ENCODE measurements at regions not wholly inside any gene's neighbourhood (a gene's known extent, or its start where the extent isn't known, plus 50 kb on each side); places are given as distances from the start of the nearest gene placed in this dataset.
"Not testable (repeated sequence)": the region's sequence is repeated elsewhere in the genome, so short reads cannot be mapped to it uniquely, and the experiment has no call there.

DNA sequence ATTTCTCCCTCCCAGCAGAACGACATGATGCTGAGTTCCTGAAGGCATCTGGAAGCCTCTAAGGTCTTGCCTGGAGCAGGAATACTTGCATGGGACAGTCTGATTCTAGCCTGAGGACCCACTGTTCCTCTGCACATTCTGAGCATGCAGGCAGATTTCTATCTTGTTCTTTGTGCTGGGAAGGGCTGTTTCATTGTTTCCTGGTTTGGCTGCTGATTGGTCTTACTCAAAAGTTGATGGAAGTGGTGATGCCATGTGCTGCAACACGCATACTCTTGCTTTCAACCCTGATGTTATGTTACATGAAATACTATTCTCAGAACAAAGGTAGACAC is 307.0 kb downstream of the GATA3 start:
- Histone ChIP-seq H3K9me3 (ENCODE audit: low read depth, low read length) (no peaks in the 10 kb centered on the region), H3K4me3 (ENCODE audit: low read length) (no peak overlapping the region), H3K4me1 (ENCODE audit: insufficient read depth, low read length) (peaks cover 25% of the 10 kb centered on the region), H3K27me3 (ENCODE audit: insufficient read depth, low read length) (no peaks in the 10 kb centered on the region)

DNA sequence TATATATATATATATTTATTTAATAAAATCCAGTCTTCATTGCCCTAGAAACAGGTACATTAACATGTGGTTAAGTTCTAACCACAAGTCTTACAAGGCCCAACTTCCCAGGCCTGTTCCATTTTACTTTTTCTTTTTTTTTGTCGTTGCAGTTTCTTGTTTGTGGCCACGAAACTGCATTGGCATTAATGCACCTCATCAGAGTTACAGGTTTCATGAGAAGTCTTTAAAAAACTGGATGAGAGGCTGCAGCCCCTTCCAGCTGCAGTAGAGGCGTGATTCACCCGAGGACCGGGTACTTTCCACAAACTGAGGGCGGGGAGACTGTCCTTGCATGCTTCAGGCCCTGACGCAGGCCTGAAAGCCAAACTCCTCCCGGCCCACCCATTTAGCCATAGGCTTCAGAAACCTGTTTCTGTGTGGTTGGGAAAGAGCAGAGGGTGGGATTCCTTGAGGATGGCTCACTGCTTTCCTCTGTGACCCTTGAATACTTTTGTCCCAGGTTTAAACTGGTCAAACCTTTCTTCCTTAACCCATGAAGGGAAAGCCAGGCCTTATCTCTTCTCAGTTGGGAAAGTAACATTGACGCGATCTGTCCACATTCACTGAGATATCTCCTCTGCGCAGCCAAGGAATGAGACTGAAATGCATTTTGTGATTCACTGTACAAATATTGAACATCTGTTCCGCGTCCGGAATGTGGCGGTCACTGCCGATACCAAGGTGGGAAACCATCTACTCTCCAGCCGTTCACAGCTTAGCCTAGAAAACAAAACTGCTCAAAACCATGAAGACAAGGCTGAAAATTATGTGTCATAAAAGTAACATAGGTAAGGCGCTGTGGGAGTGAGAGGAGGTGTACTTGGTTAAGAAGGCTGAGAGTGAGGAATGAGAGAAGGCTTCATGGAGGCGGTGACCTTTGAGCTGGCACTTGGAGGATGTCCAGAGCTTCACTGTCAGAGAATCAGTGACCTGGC is 311.7 kb downstream of the GATA3 start:
- Histone ChIP-seq H3K4me1 (ENCODE audit: insufficient read depth, low read length) (peaks cover 18% of the 10 kb centered on the region), H3K9me3 (ENCODE audit: low read depth, low read length) (no peaks in the 10 kb centered on the region), H3K27me3 (ENCODE audit: insufficient read depth, low read length) (no peaks in the 10 kb centered on the region), H3K4me3 (ENCODE audit: low read length) (no peak overlapping the region)

DNA sequence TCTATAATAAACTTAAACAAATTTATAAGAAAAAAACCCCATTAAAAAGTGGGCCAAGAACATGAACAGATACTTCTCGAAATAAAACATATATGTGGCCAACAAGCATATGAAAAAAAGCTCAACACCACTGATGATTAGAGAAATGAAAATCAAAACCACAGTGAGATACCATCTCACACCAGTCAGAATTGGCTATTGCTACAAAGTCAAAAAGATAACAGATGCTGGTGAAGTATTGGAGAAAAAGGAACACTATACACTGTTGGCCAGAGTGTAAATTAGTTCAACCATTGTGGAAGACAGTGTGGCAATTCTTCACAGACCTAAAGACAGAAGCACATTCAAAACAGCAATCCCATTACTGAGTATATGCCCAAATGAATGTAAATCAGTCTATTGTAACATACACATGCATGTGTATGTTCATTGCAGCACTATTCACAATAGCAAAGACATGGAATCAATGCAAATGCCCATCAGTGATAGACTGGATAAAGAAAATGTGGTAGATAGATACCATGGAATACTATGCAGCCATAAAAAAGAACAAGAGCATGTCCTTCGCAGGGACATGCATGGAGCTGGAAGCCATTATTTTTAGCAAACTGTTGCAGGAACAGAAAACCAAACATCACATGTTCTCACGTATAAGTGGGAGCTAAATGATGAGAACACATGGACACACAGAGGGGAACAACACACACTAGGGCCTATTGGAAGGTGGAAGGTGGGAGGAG is 313.4 kb downstream of the GATA3 start:
- H3K4me1 ChIP-seq (ENCODE audit: insufficient read depth, low read length): peaks cover 16% of the 10 kb centered on the region
- not testable (repeated sequence) for H3K9me3 ChIP-seq (ENCODE audit: low read depth, low read length); H3K4me3 ChIP-seq (ENCODE audit: low read length); H3K27me3 ChIP-seq (ENCODE audit: insufficient read depth, low read length)

DNA sequence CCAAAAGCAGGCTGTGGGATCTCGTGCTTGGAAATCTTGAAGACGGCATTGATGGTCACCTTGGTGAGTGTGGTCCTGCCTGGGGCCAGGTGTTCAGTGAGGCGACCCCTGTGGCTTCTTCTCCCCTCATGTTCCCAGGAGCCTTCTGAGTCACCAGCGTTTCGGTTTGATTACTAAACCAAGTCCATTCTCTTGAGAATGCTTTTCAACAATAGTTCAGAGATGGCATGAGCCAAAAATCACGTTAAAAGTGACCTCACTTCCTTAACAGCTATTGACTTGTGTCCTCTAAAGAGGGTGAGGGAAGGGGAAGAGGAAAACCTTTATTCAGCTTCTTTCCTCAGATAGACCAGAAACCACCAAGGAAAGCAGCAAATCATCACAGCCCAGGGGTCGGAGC is 315.2 kb downstream of the GATA3 start:
- Histone ChIP-seq H3K9me3 (ENCODE audit: low read depth, low read length) (no peaks in the 10 kb centered on the region), H3K4me3 (ENCODE audit: low read length) (no peak overlapping the region), H3K4me1 (ENCODE audit: insufficient read depth, low read length) (peaks cover 6% of the 10 kb centered on the region), H3K27me3 (ENCODE audit: insufficient read depth, low read length) (no peaks in the 10 kb centered on the region)

DNA sequence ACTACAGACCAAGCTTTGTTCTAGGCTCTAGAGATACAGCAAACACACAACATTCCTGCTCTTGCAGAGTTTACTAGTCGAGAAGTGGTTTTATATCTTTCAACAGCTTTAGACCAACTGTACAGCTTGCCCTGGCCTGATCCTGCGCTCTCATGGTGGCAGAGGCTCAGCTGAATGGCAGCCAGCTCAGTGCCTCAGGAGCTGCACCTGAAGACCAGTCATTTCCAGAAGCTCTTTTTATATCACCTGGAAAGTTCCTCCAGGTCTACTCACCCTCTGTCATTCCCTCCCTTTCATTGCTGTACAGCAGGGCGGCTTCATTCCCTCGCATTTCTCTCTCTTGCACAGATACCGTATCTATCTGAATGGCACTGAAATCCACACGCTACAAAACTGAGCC is 319.8 kb downstream of the GATA3 start:
- no peaks in the 10 kb centered on the region for H3K4me1 ChIP-seq (ENCODE audit: insufficient read depth, low read length)
- no peaks in the 10 kb centered on the region for H3K27me3 ChIP-seq (ENCODE audit: insufficient read depth, low read length)
- no peak overlapping the region for H3K4me3 ChIP-seq (ENCODE audit: low read length)
- H3K9me3 ChIP-seq (ENCODE audit: low read depth, low read length): no peaks in the 10 kb centered on the region

DNA sequence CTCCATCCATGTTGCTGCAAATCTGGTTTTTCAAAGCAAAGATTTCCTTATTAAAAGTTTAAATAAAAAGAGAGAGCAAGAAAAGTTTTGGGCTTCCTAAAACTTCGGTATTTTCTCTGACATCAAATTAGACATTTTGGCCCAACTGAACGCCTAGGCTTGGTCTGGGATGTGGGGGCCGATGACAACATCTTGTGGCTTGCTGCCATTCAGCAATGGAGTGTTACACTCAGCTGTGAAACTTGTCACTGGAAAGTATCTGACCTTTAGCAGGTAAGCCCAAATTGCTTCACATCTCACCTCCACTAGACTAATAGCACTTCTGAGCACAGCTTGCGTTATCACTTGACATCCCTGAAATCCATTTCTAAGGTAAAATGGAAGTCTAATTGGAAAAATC is 320.6 kb downstream of the GATA3 start:
- Histone ChIP-seq H3K4me1 (ENCODE audit: insufficient read depth, low read length) (no peaks in the 10 kb centered on the region), H3K9me3 (ENCODE audit: low read depth, low read length) (no peaks in the 10 kb centered on the region), H3K27me3 (ENCODE audit: insufficient read depth, low read length) (no peaks in the 10 kb centered on the region), H3K4me3 (ENCODE audit: low read length) (no peak overlapping the region)

DNA sequence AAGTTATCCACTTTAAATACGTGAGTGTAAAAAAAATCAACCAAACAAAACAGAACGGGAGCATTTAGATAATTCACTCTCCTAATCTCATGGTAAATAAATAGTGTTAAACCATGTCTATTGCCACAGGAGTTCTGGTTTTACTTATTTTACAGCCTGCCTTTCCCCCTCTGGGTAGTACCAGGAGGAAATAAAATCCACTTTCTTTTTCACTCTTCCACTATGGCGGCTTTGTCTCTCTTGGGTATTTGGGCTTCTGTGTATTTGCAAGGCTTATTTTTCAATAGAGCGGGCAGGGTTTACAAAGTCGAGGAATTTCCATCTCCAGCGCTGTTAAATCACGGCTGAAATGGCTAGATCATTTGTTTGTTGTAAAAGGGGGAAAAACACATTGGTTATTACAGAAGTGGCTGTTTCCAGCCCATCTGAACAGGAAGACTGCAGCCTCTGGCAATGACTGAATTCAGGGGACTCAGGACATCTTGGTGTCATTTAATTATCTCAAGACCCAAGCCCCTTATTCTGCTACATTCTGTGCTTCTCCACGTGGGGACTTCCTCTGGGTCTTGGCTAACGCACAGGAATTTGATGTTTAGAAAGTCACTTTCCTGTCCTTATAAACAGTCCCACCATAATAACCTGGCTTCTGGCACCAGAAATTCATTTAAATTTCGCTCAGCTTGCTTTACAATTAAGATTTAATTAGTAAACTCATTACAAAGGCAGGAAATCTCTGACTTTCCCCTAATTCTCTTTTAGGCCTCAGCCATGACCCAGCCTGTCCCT is 323.9 kb downstream of the GATA3 start:
- no peaks in the 10 kb centered on the region for H3K27me3 ChIP-seq (ENCODE audit: insufficient read depth, low read length)
- no peak overlapping the region for H3K4me3 ChIP-seq (ENCODE audit: low read length)
- no peaks in the 10 kb centered on the region for H3K9me3 ChIP-seq (ENCODE audit: low read depth, low read length)
- H3K4me1 ChIP-seq (ENCODE audit: insufficient read depth, low read length): no peaks in the 10 kb centered on the region

DNA sequence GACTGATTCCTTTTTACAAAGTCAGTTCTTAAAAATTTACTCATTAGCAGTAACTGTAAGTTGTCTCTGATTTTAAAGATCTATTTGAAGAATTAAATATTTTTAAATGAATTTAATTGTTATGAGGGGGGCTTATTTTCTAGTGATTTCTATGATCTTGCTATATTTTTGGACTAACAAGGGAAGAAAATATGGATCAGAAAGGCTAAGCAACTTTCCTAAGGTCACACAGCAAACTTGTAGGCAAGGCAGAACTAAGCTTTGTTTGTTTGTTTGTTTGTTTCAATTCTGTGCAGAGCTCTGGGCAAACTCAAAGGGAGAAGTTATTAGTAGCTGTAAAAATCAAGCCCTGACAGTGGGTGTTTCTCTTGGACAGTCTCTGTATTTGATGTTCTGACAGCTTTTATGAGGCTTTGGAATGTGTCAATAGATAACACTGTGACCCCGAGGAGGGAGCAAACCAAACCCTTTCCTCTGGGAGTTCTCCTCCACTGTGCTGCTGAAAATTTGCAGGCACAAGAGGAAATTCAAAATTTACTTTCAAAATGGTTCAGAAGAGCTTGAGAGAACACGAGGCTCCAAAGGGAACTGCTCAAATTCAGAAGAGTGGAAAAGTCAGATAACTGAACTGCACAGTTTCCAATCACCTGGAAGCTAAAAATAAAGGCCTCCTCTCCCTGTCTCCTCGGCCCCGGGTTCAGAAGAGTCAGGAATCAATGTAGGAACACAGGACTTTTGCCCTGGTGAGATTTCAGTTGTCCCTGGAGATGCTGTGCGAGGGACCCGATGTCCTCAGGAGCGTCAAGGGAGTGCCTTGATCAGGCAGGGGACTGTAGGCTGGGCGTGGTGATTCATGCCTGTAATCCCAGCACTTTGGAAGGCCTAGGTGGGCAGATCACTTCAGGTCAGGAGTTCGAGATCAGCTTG is 325.7 kb downstream of the GATA3 start:
- Histone ChIP-seq H3K4me1 (ENCODE audit: insufficient read depth, low read length) (no peaks in the 10 kb centered on the region), H3K9me3 (ENCODE audit: low read depth, low read length) (no peaks in the 10 kb centered on the region), H3K27me3 (ENCODE audit: insufficient read depth, low read length) (no peaks in the 10 kb centered on the region), H3K4me3 (ENCODE audit: low read length) (no peak overlapping the region)

DNA sequence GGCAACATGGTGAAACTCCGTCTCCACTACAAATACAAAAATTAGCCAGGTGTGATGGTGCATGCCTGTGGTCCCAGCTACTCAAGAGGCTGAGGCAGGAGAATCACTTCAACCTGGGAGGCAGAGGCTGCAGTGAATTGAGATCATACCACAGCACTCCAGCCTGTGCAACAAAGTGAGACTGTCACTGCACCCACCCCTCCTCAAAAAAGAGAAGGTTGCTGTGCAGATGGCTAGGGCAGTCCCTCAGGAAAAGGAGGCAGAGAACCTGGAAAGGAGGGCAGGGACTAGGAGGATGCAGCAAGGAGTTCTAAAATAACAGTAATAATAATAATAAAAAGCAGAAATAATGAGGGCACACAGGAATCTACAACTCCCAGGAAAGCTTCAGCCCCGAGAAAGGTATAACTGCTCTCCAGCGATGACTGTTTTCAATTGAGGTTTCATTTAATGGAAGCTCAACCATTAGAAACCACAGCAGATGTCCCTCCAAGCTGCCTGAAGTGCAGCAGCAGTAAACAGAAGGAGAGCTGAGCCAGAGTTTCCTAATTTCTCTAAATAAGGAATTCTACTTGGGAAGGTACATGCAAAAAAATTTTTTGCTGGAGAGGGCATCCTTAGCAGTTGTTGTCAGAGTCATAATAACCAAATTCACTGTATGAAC is 326.5 kb downstream of the GATA3 start:
- Histone ChIP-seq H3K9me3 (ENCODE audit: low read depth, low read length) (no peaks in the 10 kb centered on the region), H3K27me3 (ENCODE audit: insufficient read depth, low read length) (no peaks in the 10 kb centered on the region), H3K4me1 (ENCODE audit: insufficient read depth, low read length) (no peaks in the 10 kb centered on the region), H3K4me3 (ENCODE audit: low read length) (no peak overlapping the region)

DNA sequence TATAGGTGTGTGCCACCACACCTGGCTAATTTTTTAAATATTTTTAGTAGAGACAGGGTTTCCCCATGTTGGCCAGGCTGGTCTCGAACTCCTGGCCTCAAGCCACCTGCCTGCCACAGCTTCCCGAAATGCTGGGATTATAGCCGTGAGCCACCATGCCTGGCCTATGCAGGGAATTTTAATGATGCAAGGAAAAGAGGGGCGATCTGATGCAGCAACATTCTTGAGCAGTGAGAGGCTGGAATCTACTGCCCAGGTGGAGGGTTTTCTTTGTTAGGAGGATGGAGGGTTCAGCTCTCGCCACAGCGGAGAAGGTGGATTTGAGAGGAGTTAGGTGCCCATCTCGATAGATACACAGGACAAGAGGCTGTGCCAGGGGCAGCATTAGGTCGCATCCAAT is 332.3 kb downstream of the GATA3 start:
- H3K4me1 ChIP-seq (ENCODE audit: insufficient read depth, low read length): no peaks in the 10 kb centered on the region
- no peaks in the 10 kb centered on the region for H3K27me3 ChIP-seq (ENCODE audit: insufficient read depth, low read length)
- no peaks in the 10 kb centered on the region for H3K9me3 ChIP-seq (ENCODE audit: low read depth, low read length)
- H3K4me3 ChIP-seq (ENCODE audit: low read length): no peak overlapping the region

DNA sequence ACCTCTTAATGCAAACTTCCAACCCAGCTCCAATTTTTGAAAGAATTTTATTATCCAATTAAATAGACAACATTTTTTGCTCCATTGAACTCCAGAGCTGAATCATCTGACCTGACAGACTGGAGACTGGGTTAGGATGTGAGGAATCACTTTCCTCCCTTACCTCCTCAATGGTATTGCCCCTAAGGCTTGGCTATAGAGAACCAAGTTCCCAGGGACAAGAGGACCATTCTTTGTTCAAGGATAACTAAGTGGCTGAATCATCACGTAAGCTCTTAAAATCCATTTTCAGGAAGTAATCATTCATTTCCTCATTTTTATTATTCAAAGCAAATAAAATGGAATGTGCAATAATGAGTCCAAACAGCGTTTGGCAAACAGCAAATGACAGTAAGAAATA is 335.1 kb downstream of the GATA3 start:
- no peak overlapping the region for H3K4me3 ChIP-seq (ENCODE audit: low read length)
- no peaks in the 10 kb centered on the region for H3K9me3 ChIP-seq (ENCODE audit: low read depth, low read length)
- no peaks in the 10 kb centered on the region for H3K27me3 ChIP-seq (ENCODE audit: insufficient read depth, low read length)
- H3K4me1 ChIP-seq (ENCODE audit: insufficient read depth, low read length): no peaks in the 10 kb centered on the region

DNA sequence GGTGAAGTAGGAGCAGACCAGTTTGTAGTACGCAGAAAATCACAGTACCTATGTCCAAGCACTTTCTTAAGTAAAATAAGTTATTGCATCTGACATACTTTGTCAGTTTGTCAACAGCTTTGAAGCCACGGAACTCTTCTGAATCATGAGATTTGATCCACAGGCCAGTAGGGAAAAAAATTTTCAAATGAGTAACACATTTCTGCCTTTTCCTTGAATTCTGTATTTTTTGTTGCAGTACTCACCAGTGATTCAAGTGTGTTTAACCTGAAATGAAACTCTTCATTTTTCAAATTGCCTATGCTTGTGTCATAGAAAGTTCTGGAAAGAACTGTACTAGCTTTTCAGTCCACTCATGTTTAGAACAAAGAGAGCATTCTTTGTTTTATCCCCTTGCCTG is 337.7 kb downstream of the GATA3 start:
- Histone ChIP-seq H3K9me3 (ENCODE audit: low read depth, low read length) (no peaks in the 10 kb centered on the region), H3K4me1 (ENCODE audit: insufficient read depth, low read length) (no peaks in the 10 kb centered on the region), H3K27me3 (ENCODE audit: insufficient read depth, low read length) (no peaks in the 10 kb centered on the region), H3K4me3 (ENCODE audit: low read length) (no peak overlapping the region)

DNA sequence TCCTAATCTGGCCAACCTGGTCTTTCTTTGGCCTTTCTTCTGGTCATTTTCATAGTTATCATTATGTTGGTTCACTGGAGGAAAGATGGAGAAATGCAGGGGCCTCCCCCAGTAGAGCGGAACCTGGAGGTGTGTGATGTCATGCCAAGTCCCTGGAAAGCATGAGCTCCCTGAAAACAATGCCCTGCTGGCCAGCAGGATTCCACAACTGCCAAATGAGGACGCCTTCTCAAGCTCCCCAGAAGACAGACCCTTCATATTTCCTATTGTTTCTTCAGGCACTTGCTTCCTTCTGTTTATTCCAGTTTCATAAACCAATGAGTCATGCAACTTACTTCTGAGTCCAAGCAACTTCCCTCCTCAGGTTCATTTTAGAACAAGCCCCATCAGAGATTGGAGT is 339.0 kb downstream of the GATA3 start:
- no peaks in the 10 kb centered on the region for H3K27me3 ChIP-seq (ENCODE audit: insufficient read depth, low read length)
- no peaks in the 10 kb centered on the region for H3K9me3 ChIP-seq (ENCODE audit: low read depth, low read length)
- no peaks in the 10 kb centered on the region for H3K4me1 ChIP-seq (ENCODE audit: insufficient read depth, low read length)
- H3K4me3 ChIP-seq (ENCODE audit: low read length): no peak overlapping the region

DNA sequence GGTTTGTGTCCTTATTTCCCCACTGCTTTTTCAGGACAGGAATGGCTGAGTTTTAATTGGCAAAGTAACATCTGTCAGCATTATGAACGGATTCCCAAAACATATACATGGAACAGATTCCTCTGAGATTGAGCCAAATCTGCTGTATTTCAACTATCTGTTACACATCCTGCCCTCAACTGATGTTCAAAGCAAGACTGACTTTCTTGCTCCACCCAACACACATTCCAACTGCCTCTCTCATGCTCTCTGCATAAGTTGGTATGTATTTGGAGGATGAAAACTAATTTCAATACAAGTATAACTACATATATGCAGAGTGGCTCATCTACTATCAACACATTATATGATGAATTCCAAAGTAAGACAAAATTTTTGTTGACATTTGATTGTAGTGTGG is 342.2 kb downstream of the GATA3 start:
- H3K4me1 ChIP-seq (ENCODE audit: insufficient read depth, low read length): peaks cover 5% of the 10 kb centered on the region
- no peaks in the 10 kb centered on the region for H3K9me3 ChIP-seq (ENCODE audit: low read depth, low read length)
- H3K4me3 ChIP-seq (ENCODE audit: low read length): no peak overlapping the region
- no peaks in the 10 kb centered on the region for H3K27me3 ChIP-seq (ENCODE audit: insufficient read depth, low read length)

Data from mononuclear cell (primary cell).